Hepatocyte (in vitro differentiated cells): ENCODE measurements at regions not wholly inside any gene's neighbourhood (a gene's known extent, or its start where the extent isn't known, plus 50 kb on each side); places are given as distances from the start of the nearest gene placed in this dataset.

Experiments used
- DNase-seq: peaks from one replicate; pipeline ENCODE4 v3.0.0-alpha.2; 2016; ENCODE audit warnings: low spot score
- H2AFZ ChIP-seq: fragments of 200-600 bp; sonication (generic); 2 replicates; pipeline ENCODE4 v1.6.0; 2016; ENCODE audit warnings: antibody characterized with exemption, mild to moderate bottlenecking
- H3K27ac ChIP-seq: fragments of 200-600 bp; sonication (generic); 2 replicates; pipeline ENCODE4 v1.5.1; 2016; ENCODE audit warnings: mild to moderate bottlenecking
- H3K27me3 ChIP-seq: fragments of 200-600 bp; sonication (generic); 2 replicates; pipeline ENCODE4 v1.6.1; 2016
- H3K36me3 ChIP-seq: fragments of 200-600 bp; sonication (generic); replicated peaks from 2 replicates; pipeline ENCODE4 v1.5.1; 2016; ENCODE audit warnings: low read depth; ENCODE audit not compliant: insufficient read depth
- H3K4me1 ChIP-seq: fragments of 200-600 bp; sonication (generic); 2 replicates; pipeline ENCODE4 v1.5.1; 2016; ENCODE audit warnings: mild to moderate bottlenecking, moderate library complexity; ENCODE audit not compliant: insufficient read depth
- H3K4me2 ChIP-seq: fragments of 200-600 bp; sonication (generic); 2 replicates; pipeline ENCODE4 v1.6.0; 2016
- H3K4me3 ChIP-seq: fragments of 200-600 bp; sonication (generic); 2 replicates; pipeline ENCODE4 v1.5.1; 2016; ENCODE audit warnings: mild to moderate bottlenecking
- H3K79me2 ChIP-seq: fragments of 200-600 bp; sonication (generic); 2 replicates; pipeline ENCODE4 v1.6.0; 2017; ENCODE audit warnings: mild to moderate bottlenecking
- H3K9me2 ChIP-seq: fragments of 200-600 bp; sonication (generic); replicated peaks from 2 replicates; pipeline ENCODE4 v1.6.0; 2017; ENCODE audit warnings: mild to moderate bottlenecking; ENCODE audit not compliant: insufficient read depth
- H3K9me3 ChIP-seq: fragments of 200-600 bp; sonication (generic); 2 replicates; pipeline ENCODE4 v1.5.1; 2016; ENCODE audit warnings: low read depth, mild to moderate bottlenecking
- H4K20me1 ChIP-seq: fragments of 200-600 bp; sonication (generic); 2 replicates; pipeline ENCODE4 v1.6.0; 2016; ENCODE audit warnings: mild to moderate bottlenecking; ENCODE audit not compliant: insufficient read depth, poor library complexity, severe bottlenecking
- EZH2 ChIP-seq: fragments of 200-600 bp; sonication (generic); IDR thresholded peaks from 2 replicates; pipeline ENCODE4 v1.6.1; 2016; ENCODE audit warnings: antibody characterized with exemption, mild to moderate bottlenecking, borderline replicate concordance
- EZH2phosphoT487 ChIP-seq: fragments of 200-600 bp; sonication (generic); IDR thresholded peaks from one replicate; pipeline ENCODE4 v1.6.1; 2018; ENCODE audit warnings: antibody characterized with exemption, mild to moderate bottlenecking, low read depth, moderate library complexity; ENCODE audit not compliant: unreplicated experiment, severe bottlenecking
- WGBS: methylation state at CpG from one replicate; pipeline ENCODE4 v1.1.6; 2016; ENCODE audit warnings: low lambda C conversion rate; ENCODE audit errors: missing lambda C conversion rate; 5-methylcytosine and 5-hydroxymethylcytosine counted together
- TF ChIP-seq, protein P1 (sequence below): fragments of 200-600 bp; sonication (generic); IDR thresholded peaks from 2 replicates; pipeline ENCODE4 v1.5.1; 2016; ENCODE audit warnings: antibody characterized with exemption, mild to moderate bottlenecking; ENCODE audit not compliant: poor library complexity

DNA sequence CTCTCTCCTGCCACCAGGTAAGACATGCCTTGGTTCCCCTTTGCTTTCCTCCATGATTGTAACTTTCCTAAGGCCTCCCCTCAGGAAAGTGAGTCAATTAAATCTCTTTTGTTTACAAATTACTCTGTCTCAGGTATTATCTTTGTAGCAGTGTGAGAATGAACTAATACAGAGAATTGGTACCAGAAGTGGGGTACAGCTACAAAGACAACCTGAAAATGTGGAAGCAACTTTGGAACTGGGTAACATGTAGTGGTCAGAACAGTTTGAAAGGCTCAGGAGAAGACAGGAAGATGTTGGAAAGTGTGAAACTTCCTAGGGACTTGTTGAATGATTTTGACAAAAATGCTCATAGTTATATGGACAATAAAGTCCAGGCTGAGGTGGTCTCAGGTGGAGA, 97.2 kb downstream of the FAM170A start:
- H3K27ac ChIP-seq: no peak overlapping the region
- DNase-seq: no peak
- H3K4me3 ChIP-seq: no peak overlapping the region
- no peaks in the 10 kb centered on the region for H3K79me2 ChIP-seq
- H3K9me3 ChIP-seq: no peaks in the 10 kb centered on the region
- no peaks in the 10 kb centered on the region for H3K27me3 ChIP-seq
- H3K9me2 ChIP-seq: no peaks in the 10 kb centered on the region
- H3K4me1 ChIP-seq: no peaks in the 10 kb centered on the region
- no peak overlapping the region for H2AFZ ChIP-seq
- no peaks in the 10 kb centered on the region for H4K20me1 ChIP-seq
- H3K4me2 ChIP-seq: no peak overlapping the region
- TF ChIP-seq, protein P1, sequence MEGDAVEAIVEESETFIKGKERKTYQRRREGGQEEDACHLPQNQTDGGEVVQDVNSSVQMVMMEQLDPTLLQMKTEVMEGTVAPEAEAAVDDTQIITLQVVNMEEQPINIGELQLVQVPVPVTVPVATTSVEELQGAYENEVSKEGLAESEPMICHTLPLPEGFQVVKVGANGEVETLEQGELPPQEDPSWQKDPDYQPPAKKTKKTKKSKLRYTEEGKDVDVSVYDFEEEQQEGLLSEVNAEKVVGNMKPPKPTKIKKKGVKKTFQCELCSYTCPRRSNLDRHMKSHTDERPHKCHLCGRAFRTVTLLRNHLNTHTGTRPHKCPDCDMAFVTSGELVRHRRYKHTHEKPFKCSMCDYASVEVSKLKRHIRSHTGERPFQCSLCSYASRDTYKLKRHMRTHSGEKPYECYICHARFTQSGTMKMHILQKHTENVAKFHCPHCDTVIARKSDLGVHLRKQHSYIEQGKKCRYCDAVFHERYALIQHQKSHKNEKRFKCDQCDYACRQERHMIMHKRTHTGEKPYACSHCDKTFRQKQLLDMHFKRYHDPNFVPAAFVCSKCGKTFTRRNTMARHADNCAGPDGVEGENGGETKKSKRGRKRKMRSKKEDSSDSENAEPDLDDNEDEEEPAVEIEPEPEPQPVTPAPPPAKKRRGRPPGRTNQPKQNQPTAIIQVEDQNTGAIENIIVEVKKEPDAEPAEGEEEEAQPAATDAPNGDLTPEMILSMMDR: no peak
- no peak for TF ChIP-seq EZH2phosphoT487
- TF ChIP-seq EZH2: no peak
- no peaks in the 10 kb centered on the region for H3K36me3 ChIP-seq

DNA sequence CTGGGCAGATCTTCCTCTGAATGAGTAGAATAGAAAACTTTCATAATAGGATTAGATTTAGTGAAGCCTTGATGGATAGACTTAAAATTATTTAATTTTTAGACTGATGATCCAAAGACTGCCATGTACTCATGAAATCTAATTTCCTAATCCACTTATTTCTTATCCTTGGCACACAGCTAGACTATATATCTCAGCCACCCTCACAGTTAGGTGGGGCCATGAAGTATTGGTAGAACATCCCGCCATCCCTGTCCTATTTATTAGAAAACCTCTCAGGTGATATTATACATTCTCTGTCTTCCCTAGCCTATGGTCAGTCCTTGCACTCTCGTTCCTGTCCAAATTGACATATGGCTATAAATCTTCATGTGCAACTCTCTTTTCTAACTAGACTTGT, 110.9 kb downstream of the FAM170A start:
- Histone ChIP-seq H2AFZ (no peak overlapping the region), H3K36me3 (no peaks in the 10 kb centered on the region), H3K9me3 (no peaks in the 10 kb centered on the region), H3K27ac (no peak overlapping the region), H3K4me2 (no peak overlapping the region), H4K20me1 (no peaks in the 10 kb centered on the region), H3K79me2 (no peaks in the 10 kb centered on the region), H3K4me3 (no peak overlapping the region), H3K27me3 (no peaks in the 10 kb centered on the region), H3K9me2 (no peaks in the 10 kb centered on the region), H3K4me1 (no peaks in the 10 kb centered on the region)
- TF ChIP-seq, protein P1: no peak
- TF ChIP-seq EZH2phosphoT487: no peak
- no peak for TF ChIP-seq EZH2
- WGBS: 92% methylated on average over 2 of the region's 2 CpGs
- no peak for DNase-seq

DNA sequence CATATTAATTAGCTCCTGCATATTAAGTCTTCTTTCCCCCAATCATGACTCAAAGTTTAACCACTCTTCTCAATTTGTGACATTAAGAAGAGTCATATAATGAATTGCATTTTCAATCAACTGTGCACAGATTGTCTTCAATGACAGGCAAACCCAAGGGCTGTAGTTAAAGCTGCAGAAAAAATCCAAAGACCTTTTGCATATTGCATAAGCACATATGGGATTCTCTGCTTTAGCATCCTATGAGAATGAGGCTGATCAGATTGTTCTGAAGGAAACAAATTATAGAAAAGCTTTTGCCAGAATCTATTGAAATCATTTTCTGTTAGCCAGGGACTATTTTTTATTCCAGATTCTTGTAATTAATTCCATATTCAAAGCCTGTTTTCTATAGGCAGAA, 112.3 kb downstream of the FAM170A start:
- no peak overlapping the region for H3K4me2 ChIP-seq
- no peaks in the 10 kb centered on the region for H3K4me1 ChIP-seq
- H3K27ac ChIP-seq: no peak overlapping the region
- DNase-seq: no peak
- no peaks in the 10 kb centered on the region for H3K9me3 ChIP-seq
- TF ChIP-seq EZH2phosphoT487: no peak
- TF ChIP-seq, protein P1: no peak
- TF ChIP-seq EZH2: no peak
- no peaks in the 10 kb centered on the region for H3K36me3 ChIP-seq
- no peak overlapping the region for H2AFZ ChIP-seq
- H3K9me2 ChIP-seq: no peaks in the 10 kb centered on the region
- no peak overlapping the region for H3K4me3 ChIP-seq
- H3K27me3 ChIP-seq: no peaks in the 10 kb centered on the region
- H4K20me1 ChIP-seq: no peaks in the 10 kb centered on the region
- no peaks in the 10 kb centered on the region for H3K79me2 ChIP-seq

DNA sequence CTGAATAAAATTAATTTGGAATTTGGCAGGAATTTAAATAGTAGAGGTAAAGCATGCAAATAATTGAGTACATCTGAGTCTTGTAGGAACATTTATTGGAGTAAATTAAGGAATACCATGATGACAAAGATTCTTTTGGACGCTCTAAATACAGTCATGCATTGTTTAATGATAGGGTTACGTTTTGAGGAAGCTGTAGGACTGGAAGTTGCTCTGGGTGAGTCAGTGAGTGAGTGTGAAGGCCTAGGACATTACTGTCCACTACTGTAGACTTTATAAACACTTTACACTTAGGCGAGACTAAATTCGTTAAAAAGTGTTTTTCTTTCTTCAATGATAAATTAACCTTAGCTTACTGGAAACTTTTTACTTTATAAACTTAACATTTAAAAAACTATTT, 113.0 kb downstream of the FAM170A start:
- Histone ChIP-seq H3K9me2 (no peaks in the 10 kb centered on the region), H3K9me3 (no peaks in the 10 kb centered on the region), H3K79me2 (no peaks in the 10 kb centered on the region), H4K20me1 (no peaks in the 10 kb centered on the region), H3K4me1 (no peaks in the 10 kb centered on the region), H3K27ac (no peak overlapping the region), H3K36me3 (no peaks in the 10 kb centered on the region), H3K4me2 (no peak overlapping the region), H3K27me3 (no peaks in the 10 kb centered on the region), H3K4me3 (no peak overlapping the region), H2AFZ (no peak overlapping the region)
- TF ChIP-seq, protein P1: no peak
- TF ChIP-seq EZH2phosphoT487 (no peak), EZH2 (no peak)
- no peak for DNase-seq
- WGBS: 74% methylated on average over 4 of the region's 4 CpGs
